GM19043 (cell line): ENCODE measurements at regions not wholly inside any gene's neighbourhood (a gene's known extent, or its start where the extent isn't known, plus 50 kb on each side); places are given as distances from the start of the nearest gene placed in this dataset.

Experiments used
- ATAC-seq: cut with Tn5 transposase; IDR thresholded peaks from one replicate; pipeline ENCODE4 v1.9.1; 2021; ENCODE audit warnings: low read depth; ENCODE audit not compliant: unreplicated experiment

DNA sequence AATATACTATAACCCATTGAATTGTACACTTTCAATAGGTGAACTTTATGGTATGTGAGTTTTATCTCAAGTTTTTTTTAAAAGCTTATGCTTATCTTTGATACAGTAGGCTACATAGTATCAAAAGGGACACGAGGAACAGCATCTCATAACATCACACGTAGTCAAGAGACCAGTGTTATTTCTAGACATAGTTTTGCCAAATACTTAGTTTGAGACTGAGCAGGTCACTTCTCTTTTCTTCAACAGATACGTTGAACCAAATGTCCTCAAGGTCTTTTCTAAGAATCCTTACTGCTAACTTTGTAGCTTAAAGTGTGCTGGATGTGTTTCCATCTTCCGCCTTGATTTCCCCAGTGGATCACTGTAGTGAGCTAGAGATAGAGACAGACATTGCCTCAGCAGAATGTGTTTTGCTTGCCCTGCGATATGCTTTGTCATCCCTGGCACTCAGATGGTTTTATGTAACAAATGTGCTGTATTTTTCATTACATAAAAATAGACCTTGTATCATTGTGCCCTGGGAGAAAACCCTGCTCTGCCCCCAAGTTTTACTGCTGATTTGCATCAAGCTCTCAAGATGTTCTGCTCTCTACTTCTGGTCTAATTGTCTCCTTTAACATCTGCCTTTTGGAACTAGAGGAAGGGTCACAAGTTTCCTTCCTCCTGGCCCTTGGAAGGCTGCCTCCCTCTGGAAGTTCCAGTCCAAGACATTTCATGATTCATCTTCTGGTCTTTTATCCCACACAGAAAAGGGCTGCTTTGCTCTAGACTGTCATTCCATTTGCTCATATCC is 426.4 kb upstream of the RGMA start:
- ATAC-seq: no peak

DNA sequence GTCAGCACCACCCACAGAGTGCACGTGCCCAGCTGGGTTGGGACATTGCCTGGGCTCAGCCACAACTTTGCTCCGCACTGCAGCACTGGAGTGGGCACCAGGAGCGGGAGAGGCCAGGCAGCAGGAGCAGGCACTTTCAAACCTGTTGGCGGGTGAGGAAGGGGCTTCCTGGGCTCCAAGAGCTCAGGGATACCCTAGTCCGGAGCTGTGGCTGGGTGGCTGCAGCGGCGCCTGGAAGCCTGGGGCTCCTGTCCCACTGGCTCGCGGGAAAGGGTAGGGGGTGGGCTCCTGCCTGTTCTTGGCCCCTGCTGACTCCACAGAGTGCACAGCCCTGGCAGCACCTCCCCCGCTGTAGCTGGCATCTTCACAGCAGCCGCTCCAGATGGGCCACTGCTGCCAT is 417.6 kb upstream of the RGMA start:
- no peak for ATAC-seq

DNA sequence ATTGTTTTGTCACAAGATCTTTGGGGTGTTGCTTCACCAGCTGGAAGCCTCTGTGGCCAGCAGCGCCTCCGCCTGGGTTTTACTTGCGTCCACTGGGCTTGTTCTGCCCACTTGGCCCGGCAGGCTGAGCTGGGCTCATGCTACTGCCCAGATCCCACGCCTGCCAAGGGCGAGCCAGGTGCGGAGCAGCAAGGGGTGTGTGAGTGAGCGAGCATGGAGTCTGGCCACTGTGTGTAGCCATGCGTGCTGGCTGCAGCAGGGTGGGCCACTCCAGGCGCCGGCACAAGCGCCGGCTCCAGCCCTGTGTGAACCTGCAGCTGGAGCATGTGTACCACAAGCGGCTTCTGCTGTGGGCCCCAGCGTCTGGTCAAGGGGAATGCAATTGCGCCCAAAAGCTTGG is 416.5 kb upstream of the RGMA start:
- no peak for ATAC-seq

GRCh38 chr15:93501946-93502345 is 412.9 kb upstream of the RGMA start:
- no peak for ATAC-seq

GRCh38 chr15:93500155-93500554 is 411.1 kb upstream of the RGMA start:
- no peak for ATAC-seq

- no peak for ATAC-seq
Measured at GRCh38 chr15:93497291-93497690, 408.3 kb upstream of the RGMA start.

GRCh38 chr15:93496888-93497287 is 407.9 kb upstream of the RGMA start:
- ATAC-seq: no peak

DNA sequence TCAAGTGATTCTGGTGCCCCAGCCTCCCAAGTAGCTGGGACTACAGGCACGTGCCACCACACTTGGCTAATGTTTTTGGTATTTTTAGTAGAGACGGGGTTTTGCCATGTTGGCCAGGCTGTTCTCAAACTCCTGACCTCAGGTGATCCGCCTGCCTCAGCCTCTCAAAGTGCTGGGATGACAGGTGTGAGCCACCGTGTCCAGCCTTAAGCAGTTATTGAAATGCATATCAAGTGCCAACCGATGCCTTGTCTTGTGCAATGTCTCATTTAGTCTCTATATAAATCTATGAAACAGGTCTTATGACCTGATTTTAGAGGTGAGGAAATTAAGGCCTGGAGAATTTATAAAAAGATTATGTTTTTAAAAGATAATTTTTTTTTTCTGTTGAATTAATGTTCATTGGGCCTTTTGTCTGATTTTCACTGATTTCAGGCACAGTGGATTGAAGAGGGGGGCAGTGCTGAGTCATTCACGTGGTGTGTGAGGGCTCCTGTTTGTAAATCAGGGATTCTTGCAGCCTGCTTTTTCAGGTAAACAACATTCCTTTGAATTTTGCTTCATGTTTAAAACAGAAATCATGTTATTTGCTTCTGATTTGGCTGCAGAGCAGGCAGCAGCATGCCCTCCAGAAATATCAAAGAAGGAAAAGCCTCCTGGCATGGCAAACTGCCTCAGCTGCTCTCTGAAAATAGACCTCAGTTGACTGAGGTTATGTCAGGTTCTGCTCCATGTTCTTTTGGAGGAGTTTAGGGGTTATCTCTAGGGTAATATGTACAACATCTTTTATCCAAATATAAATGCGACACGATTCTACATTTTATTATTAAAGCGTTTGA is 407.0 kb upstream of the RGMA start:
- no peak for ATAC-seq

GRCh38 chr15:93493172-93493571 is 404.2 kb upstream of the RGMA start:
- no peak for ATAC-seq

GRCh38 chr15:93491291-93491690 is 402.3 kb upstream of the RGMA start:
- no peak for ATAC-seq

- no peak for ATAC-seq
Measured at GRCh38 chr15:93488296-93488713, 399.3 kb upstream of the RGMA start.

DNA sequence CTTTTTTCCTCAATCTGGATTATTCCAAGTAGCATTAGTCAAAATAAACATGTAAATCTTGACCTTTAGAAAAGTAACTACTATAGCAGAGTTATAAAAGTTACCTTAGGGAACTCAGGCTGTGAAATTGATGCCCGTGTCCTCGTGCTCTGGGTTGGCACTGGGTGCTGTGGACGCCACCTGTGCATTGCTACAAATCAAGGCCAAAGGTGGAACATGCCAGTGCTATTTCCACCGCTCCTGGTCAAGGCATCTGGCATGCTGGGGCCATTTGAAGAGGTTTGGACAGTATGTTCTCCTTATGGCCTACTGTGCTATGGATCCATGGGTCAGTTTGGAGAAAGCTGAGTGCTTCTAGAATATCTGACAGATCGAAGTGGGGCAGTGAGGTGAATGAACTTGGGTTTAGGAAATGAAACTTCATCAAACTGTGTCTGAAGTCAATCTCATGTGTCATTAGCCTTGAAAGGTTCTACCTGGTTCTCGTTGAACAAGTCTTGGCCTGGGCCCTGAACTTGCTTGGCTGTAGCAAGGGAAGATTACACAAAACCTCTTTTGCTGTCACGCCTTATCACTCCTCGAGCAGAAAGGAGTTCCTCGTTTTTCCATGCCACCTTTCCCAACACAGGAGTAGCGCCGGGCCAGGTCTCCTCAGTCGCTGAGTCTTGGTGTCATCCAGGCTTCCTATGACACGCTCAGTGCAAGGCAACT is 397.6 kb upstream of the RGMA start:
- ATAC-seq: no peak

GRCh38 chr15:93485438-93486327 is 396.7 kb upstream of the RGMA start:
- no peak for ATAC-seq

DNA sequence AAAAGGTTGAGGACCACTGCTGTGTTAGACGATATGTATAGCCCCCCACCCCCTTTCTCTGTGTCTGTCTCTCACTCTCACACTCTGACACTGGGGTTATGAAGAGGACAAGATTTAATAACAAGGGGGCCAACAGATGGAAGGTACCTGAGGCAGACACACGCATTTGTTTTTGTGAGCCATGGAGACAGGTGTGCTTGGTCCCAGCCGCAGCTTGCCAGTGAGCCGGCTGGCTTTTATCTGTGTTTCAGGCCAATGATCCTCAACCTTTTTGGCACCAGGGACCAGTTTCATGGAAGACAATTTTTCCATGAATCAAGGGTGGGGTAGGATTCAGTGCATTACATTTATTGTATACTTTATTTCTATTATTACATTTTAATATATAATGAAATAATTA is 394.9 kb upstream of the RGMA start:
- ATAC-seq: no peak

DNA sequence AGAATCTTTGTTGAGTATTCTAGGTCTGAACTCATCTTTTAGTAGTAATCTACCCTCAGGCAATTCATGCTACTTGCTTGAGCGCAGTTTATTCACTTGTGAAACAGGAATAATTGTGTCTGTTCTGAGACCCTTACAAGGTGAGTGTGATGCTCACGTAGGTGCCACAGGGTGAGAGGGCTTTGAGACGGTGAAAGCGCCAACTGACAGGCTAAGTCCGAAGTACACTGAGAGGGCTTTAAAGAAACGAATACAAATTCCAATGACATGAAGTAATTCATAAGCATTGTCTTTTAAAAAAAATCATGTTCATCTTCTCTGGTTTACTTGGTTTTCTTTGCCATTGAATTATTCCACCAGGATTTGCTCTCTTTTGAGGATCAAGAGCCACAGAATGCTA is 393.7 kb upstream of the RGMA start:
- no peak for ATAC-seq

GRCh38 chr15:93479715-93480114 is 390.7 kb upstream of the RGMA start:
- ATAC-seq: no peak

DNA sequence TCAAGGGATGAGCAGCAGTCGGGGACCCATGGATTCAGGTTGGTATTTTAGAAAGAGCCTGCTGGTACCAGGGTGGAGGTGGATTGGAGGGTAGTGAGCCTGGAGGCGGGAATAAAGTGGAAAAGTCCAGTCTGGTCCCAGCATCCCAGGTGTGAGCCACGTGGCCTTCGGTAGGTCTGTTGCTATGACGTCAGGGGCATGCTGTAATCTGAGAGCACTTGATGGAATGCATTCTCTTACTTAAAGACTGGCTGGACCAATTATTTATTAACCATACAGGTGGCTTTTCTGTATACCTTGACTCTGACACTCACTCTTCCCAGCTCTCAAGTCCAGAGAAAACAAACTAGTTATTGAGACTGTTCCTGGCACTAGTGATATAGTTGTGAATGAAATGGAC is 389.9 kb upstream of the RGMA start:
- ATAC-seq: no peak

GRCh38 chr15:93477721-93478120 is 388.7 kb upstream of the RGMA start:
- ATAC-seq: no peak

DNA sequence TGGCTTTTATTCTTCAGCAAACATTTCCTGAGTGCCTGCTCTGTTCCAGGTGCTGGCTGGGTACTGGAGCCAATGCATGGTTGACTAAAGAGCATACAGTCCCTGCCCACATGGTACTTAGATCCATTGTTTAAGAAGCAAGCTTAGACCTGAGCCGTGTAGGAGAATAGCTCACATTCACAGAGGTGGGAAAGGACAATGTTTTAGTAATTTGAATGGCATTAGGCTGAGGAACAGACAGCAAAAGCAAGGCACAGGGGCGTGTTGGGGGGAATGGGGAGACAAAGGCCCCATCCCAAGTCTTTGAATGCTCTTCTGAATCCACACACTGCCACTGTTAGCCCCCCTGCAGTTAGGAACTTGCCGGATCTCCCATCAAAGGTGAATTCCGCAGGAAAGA is 388.2 kb upstream of the RGMA start:
- no peak for ATAC-seq

GRCh38 chr15:93476491-93477177 is 387.6 kb upstream of the RGMA start:
- ATAC-seq: no peak
